ENCODE measurements at regions not wholly inside any gene's neighbourhood (a gene's known extent, or its start where the extent isn't known, plus 50 kb on each side); places are given as distances from the start of the nearest gene placed in this dataset.

GRCh38 chrX:79036157-79036880 lies 91.1 kb downstream of the P2RY10 start:
- no peak for TF ChIP-seq CTCF (IDR thresholded peaks at IDR 0.05; ENCODE audit: insufficient read depth, low read depth, low read length)
- TF ChIP-seq EZH2 (IDR thresholded peaks at IDR 0.05; ENCODE audit: insufficient read depth, low read length): no peak
